NCI-H460 (cell line): ENCODE measurements at regions not wholly inside any gene's neighbourhood (a gene's known extent, or its start where the extent isn't known, plus 50 kb on each side); places are given as distances from the start of the nearest gene placed in this dataset.
"Not testable (repeated sequence)": the region's sequence is repeated elsewhere in the genome, so short reads cannot be mapped to it uniquely, and the experiment has no call there.

Source experiments
- DNase-seq: peaks from one replicate; pipeline ENCODE4 v3.0.0-alpha.2; 2016; ENCODE audit warnings: low read depth; ENCODE audit errors: extremely low read depth

GRCh38 chr4:116343809-116344208 lies 741.6 kb downstream of the TRAM1L1 start:
- no peak for DNase-seq

- DNase-seq, result no peak
These were observed 743.2 kb downstream of the TRAM1L1 start for GRCh38 chr4:116342143-116342542.

DNA sequence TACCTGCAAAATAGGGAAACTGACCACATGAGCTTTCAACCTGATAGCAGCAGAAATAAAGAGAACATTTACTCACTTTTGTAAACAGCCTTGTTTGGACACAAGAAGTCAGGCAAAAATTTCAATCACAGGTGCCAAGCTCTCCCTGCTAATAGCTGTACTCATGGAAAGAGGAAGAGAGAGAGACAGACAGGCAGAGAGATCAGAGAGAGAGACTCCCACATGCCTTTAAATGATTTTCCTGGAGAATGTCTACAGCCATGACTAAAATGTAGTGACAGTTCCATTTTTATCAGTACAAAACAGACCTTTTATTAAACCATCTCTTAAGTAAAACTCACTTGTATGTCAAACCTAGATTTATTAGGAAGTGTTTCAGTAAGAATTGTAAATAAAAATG lies 752.9 kb downstream of the TRAM1L1 start:
- no peak for DNase-seq

DNA sequence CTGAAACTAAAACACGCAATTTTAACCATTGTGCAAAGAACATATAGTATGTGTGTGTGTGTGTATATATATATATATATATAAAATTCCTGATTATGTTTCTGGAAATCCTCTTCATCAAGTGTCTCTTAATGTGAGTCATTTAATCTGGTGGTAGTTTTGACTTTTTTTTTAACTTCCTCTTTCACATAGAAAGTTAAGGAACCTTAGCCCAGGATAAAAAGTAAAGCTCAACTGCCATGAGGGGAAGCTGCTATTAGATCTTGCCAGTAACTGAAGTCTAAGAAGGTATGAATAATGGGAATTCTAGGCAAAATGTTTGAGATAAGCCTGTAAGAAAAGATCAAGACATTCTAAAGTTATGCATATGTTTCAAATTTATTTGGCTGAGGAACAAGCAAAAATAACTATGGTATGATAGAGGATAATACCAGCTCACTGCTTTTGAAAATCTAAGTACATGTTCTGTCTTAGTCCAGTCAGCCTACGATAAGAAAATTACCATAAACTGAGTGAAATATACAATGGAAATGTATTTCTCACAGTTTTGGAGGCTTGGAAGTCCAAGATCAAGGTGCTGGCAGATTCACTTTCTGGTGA lies 757.0 kb downstream of the TRAM1L1 start:
- DNase-seq, result no peak

- DNase-seq, result no peak
These were observed 761.8 kb downstream of the TRAM1L1 start for GRCh38 chr4:116323606-116324005.

DNA sequence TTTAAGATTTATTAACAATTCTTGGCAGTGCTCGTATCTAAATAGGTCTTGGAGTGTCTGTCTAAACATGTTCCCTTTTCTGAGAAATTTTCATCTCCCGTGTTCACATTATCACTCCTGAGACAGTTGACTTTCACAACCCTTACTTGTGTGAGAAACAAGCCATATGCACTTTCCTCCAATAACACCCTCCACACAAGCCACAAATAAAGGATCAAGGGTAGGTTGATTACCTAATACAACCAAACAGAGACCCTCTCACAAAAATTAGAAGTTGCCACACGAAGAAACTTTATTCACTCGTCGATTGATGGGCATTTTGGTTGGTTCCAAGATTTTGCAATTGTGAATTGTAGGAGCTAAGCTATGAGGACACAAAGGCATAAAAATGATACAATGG lies 763.9 kb downstream of the TRAM1L1 start:
- no peak for DNase-seq

GRCh38 chr4:116320859-116321258 lies 764.5 kb downstream of the TRAM1L1 start:
- no peak for DNase-seq

GRCh38 chr4:116303736-116304188 lies 781.6 kb downstream of the TRAM1L1 start:
- no peak for DNase-seq

DNA sequence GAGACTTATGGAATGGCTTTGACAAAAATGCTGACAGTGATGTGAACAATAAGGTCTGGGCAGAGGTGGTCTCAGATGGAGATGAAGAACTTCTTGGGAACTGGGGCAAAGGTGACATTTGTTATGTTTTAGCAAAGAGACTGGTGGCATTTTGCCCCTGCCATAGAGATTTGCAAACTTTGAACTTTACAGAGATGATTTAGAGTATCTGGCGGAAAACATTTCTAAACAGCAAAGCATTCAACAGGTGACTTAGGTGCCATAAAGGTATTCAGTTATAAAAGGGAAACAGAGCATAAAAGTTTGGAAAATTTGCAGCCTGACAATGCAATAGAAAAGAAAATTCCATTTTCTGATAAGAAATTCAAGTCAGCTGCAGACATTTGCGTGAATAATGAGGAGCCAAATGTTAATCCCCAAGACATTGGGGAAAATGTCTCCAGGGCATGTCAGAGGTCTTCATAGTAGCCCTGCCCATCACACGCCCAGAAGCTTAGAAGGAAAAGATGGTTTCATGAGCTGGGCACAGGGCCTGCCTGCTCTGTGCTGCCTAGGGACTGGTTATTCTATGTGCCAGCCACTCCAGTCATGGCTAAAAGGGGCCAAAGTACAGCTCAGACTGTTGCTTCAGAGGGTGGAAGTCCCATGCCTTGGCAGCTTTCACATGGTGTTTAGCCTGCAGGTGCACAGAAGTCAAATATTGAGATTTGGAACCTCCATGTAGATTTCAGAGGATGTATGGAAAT lies 782.2 kb downstream of the TRAM1L1 start:
- no peak for DNase-seq

DNA sequence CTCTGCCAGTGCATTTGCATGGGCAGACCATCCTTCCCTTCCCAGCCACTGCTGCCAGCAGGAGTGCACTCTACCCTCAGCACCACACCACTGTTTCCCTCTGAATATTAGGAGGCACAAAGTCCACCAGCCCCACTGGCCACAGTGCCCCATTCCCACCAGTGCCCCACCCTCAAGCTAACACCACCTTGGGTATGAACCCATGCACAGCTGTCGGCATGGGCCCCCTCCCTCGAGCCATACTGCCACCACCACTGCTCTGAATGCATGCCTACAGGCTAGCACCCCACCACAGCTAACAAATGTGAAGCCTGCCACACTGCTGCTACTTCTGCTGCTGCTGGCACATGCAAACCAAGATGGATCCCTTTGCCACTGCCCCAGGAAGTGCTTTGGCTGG lies 810.4 kb downstream of the TRAM1L1 start:
- no peak for DNase-seq

GRCh38 chr4:116272336-116272735 lies 813.0 kb downstream of the TRAM1L1 start:
- DNase-seq, result no peak

- DNase-seq, result not testable (repeated sequence)
These were observed 824.4 kb downstream of the TRAM1L1 start for GRCh38 chr4:116260931-116261330.

GRCh38 chr4:116244771-116245170 lies 840.6 kb downstream of the TRAM1L1 start:
- no peak for DNase-seq

DNA sequence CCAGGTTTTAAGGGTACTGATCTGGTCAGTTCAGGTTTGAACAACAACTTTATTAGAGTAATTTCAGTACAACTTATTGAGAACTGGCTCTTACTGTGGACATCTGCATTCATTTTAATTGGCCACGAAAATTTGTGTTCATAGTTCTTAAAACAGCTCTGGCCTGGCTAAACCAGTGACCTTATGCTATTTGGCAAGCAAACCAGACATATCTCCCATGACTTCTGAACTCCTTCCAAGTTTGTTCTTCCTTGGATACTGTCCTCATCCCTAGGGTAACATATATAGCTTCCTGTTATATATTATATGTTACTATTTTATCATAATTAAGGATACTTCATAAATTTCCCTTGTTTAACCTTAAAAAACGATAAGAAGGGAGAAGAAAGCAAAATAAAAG lies 841.9 kb downstream of the TRAM1L1 start:
- no peak for DNase-seq

DNA sequence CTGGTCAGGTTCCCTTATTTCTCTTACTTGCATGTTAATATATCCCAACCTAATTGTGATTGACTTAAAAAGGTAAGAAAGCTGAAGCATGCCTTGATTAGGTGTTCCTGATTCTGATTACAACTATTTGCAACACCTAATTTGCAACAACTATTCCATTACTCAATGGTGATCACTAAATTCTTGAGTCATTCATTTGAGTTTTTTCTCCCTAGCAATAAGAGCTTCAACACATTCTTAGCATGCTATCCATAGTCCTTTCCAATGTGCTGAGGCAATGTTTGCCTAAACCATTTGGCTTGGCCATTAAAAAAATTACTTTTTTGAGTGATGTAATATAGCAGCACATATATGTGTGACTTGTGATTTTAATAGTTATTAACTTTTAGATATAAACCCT lies 851.4 kb downstream of the TRAM1L1 start:
- no peak for DNase-seq

- not testable (repeated sequence) for DNase-seq
These were observed 853.4 kb downstream of the TRAM1L1 start for GRCh38 chr4:116231999-116232398.

GRCh38 chr4:116229420-116229819 lies 856.0 kb downstream of the TRAM1L1 start:
- no peak for DNase-seq

DNA sequence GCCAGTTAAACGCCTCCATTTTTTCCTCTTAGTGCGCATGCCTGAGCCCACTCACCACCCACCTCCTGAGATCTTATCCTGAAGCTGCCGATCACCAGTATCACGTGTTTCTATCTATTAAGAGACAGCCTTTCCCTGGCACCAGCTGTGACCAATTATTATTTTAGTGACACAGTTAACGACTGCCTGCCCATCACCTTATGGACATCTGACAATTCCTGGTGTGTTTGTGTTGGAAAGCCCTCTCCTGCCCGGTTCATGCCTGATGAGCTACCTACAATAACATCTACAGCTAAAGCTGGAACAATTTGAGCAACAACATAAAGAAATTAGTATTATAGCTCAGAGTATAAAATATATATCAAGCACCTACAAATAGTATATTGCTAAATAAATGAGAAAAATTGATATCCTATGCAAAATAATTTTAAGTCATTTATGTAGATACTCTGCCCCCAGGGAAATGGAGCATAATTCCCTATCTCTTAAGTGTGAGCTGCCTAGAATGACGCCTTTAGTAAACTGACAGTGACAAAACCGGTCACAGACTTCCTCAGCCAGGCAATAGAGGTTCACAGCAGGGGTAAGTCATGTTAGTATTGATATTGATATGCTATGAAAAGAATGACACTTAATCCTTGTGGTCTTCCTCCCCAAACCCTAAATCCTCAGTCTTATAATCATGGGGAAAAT lies 862.2 kb downstream of the TRAM1L1 start:
- no peak for DNase-seq

- DNase-seq, result no peak
These were observed 867.6 kb downstream of the TRAM1L1 start for GRCh38 chr4:116217781-116218180.

DNA sequence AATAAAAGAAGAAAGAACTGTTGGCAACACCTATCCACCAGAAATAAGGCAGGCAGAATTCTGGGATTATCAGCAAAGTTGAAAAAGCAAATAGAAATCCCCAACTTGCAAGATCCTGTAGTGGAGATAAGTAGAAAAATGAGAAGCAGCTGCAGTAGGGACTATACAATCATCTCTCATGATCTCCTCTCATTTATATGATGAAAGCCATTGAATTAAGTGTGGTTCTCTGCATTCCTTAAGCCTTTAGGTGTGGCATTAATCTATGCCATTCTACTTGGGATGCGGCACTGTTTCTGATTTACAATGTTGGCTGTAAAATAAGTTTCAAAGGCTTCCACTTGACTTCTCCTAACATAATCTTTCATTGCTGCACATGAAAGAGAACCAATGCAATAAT lies 869.8 kb downstream of the TRAM1L1 start:
- DNase-seq, result no peak

DNA sequence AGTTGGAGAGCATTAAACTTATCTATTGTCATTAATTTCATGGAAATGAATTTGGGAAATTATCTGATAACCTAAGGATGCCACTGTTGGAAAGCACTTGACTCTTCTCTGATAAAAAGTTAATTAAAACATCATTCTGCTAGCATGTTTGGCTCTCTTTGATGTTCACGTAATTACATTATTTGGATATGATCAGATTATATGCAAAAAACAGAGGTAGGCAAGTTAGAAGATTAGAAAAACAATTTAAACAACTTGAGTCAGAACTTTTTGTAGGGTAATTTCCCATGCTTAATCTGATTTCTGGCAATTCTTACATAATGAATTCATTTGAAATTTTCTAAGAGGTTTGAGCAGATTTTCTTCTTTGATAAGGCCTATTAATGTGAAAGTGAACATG lies 882.9 kb downstream of the TRAM1L1 start:
- no peak for DNase-seq

DNA sequence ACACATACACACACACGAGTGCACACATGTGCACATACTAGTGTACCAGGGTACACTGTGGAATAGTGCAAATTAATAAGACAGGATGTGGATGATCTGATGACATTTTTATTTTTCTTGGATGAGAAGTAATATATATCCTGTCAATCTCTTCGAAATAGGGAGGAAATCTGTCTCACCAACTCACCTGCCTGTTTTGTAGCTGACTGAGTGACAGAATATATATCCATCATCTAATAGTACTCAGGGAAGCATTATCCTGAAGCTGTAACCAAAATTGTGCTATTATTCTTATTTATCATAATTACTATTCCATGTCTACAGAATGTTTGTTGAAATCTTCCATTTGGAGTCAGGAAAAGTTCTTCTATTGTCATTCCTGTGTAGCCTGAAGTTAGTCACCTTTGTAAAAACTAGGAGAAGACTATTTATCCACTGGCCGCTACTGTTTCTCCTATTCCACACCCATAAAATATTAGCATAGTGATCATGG lies 888.0 kb downstream of the TRAM1L1 start:
- DNase-seq, result no peak
